Bronchial epithelial cell (primary cell): ENCODE measurements at regions not wholly inside any gene's neighbourhood (a gene's known extent, or its start where the extent isn't known, plus 50 kb on each side); places are given as distances from the start of the nearest gene placed in this dataset.

Experiments used
- DNase-seq: peaks from one replicate; pipeline ENCODE4 v3.0.0-alpha.2; 2010; ENCODE audit warnings: low read depth
- FAIRE-seq: peaks from 2 replicates; lab custom pipeline; 2011; peaks lifted over from hg19 to GRCh38; lab: Jason Lieb, UNC
- H3K27me3 ChIP-seq: 2 replicates; pipeline ENCODE4 v1.5.1; 2011; ENCODE audit warnings: low read length; ENCODE audit not compliant: control insufficient read depth, insufficient read depth
- H3K36me3 ChIP-seq: 2 replicates; pipeline ENCODE4 v1.5.1; 2011; ENCODE audit warnings: low read length; ENCODE audit not compliant: control insufficient read depth, insufficient read depth
- H3K4me3 ChIP-seq: 2 replicates; pipeline ENCODE4 v1.5.1; 2011; ENCODE audit warnings: mild to moderate bottlenecking, low read depth, low read length, control low read depth
- TF ChIP-seq, protein P1 (sequence below): IDR thresholded peaks from 2 replicates; pipeline ENCODE4 v1.5.1; 2011; ENCODE audit warnings: mild to moderate bottlenecking, moderate library complexity, low read length, control low read depth, inconsistent platforms; ENCODE audit not compliant: insufficient read depth, severe bottlenecking

DNA sequence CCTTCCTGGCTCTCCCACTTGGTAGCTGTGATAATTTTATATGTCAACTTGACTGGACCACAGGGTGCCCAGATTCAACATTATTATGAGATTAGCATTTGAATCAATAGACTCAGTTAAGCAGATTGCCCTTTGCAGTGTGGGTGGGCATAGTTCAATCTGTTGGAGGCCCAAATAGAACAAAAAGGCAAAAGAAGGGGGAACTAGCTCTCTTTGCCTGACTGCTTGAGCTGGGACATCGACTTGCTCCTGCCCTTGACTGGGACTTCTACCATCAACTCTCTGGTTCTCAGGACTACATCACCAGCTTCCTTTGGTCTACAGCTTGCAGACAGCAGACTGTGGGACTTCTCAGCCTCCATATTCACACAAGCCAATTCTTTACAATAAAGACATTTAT is 1189.2 kb downstream of the BCL11B start:
- DNase-seq (no peak), FAIRE-seq (no peak)
- TF ChIP-seq, protein P1, sequence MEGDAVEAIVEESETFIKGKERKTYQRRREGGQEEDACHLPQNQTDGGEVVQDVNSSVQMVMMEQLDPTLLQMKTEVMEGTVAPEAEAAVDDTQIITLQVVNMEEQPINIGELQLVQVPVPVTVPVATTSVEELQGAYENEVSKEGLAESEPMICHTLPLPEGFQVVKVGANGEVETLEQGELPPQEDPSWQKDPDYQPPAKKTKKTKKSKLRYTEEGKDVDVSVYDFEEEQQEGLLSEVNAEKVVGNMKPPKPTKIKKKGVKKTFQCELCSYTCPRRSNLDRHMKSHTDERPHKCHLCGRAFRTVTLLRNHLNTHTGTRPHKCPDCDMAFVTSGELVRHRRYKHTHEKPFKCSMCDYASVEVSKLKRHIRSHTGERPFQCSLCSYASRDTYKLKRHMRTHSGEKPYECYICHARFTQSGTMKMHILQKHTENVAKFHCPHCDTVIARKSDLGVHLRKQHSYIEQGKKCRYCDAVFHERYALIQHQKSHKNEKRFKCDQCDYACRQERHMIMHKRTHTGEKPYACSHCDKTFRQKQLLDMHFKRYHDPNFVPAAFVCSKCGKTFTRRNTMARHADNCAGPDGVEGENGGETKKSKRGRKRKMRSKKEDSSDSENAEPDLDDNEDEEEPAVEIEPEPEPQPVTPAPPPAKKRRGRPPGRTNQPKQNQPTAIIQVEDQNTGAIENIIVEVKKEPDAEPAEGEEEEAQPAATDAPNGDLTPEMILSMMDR, result no peak
- Histone ChIP-seq H3K36me3 (no peaks in the 10 kb centered on the region), H3K27me3 (peaks cover 2% of the 10 kb centered on the region), H3K4me3 (no peak overlapping the region)

GRCh38 chr14:98085751-98086150 is 1186.2 kb downstream of the BCL11B start:
- TF ChIP-seq, protein P1, result no peak
- DNase-seq (no peak), FAIRE-seq (no peak)
- Histone ChIP-seq H3K36me3 (no peaks in the 10 kb centered on the region), H3K4me3 (no peak overlapping the region), H3K27me3 (peaks cover 2% of the 10 kb centered on the region)

DNA sequence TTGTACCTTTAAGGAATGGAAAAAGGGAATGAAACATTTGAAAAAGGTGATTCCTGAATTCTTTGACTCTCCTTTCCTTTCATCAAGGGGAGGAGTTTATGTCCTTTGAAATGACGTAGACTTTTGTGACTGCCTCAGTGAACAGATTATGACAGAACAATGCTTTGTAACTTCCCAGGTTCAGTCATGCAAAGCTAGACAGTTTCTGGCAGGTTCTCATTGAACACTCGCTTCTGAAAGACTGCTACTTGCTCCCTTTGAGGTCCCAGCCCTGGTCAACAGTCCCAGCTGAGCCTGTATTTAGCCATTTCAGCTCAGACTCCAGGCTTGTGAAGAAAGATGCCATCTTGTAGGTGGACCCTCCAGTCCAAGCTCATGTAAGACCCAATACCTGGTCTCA is 1178.9 kb downstream of the BCL11B start:
- FAIRE-seq, result peak; percentile 88
- H3K4me3 ChIP-seq, result no peak overlapping the region
- TF ChIP-seq, protein P1, result no peak
- no peaks in the 10 kb centered on the region for H3K36me3 ChIP-seq
- H3K27me3 ChIP-seq, result peaks cover 2% of the 10 kb centered on the region
- DNase-seq, result no peak

DNA sequence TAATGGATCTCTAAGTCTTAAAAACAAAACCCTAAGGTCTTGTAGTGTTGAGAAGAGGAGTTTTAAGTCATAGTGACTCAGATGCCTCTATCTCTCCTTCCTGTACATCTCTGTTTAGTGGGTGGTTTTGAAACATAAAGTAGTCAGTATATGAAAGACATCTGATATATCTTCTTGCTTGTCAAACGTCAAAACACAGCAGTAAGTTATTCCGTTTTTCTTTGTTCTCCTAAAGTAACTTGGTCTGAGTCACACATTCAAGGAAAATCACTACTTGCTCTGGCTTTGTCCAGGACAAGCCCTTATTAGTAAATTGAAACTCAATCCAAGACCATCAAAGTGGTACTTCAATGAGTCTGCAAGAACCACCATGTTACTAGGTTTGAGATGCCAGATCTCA is 1172.5 kb downstream of the BCL11B start:
- FAIRE-seq (no peak), DNase-seq (peak; percentile 61)
- Histone ChIP-seq H3K4me3 (no peak overlapping the region), H3K27me3 (no peaks in the 10 kb centered on the region), H3K36me3 (no peaks in the 10 kb centered on the region)
- TF ChIP-seq, protein P1, result no peak

- DNase-seq, result no peak
- H3K27me3 ChIP-seq, result no peaks in the 10 kb centered on the region
- no peak for FAIRE-seq
- H3K4me3 ChIP-seq, result no peak overlapping the region
- TF ChIP-seq, protein P1, result no peak
- H3K36me3 ChIP-seq, result no peaks in the 10 kb centered on the region
Measured at GRCh38 chr14:98101323-98101722, 1170.7 kb downstream of the BCL11B start.

- Histone ChIP-seq H3K36me3 (no peaks in the 10 kb centered on the region), H3K4me3 (no peak overlapping the region), H3K27me3 (no peaks in the 10 kb centered on the region)
- DNase-seq, result no peak
- peak; percentile 7 for FAIRE-seq
- TF ChIP-seq, protein P1, result no peak
Measured at GRCh38 chr14:98103705-98104104, 1168.3 kb downstream of the BCL11B start.
